GM23248 (cell line): ENCODE measurements at regions not wholly inside any gene's neighbourhood (a gene's known extent, or its start where the extent isn't known, plus 50 kb on each side); places are given as distances from the start of the nearest gene placed in this dataset.

Experiments used
- DNase-seq: peaks from one replicate; pipeline ENCODE4 v3.0.0-alpha.2; 2015
- H2AFZ ChIP-seq: fragments of 200-600 bp; sonication (generic); 2 replicates; pipeline ENCODE4 v1.6.1; 2016; ENCODE audit warnings: antibody characterized with exemption
- H3F3A ChIP-seq: fragments of 200-600 bp; sonication (generic); 2 replicates; pipeline ENCODE4 v1.6.1; 2016; ENCODE audit warnings: mild to moderate bottlenecking, antibody characterized with exemption, mixed run types; ENCODE audit not compliant: insufficient read depth
- H3K27ac ChIP-seq: fragments of 200-600 bp; sonication (generic); 2 replicates; pipeline ENCODE4 v1.5.1; 2016; ENCODE audit warnings: mild to moderate bottlenecking
- H3K27me3 ChIP-seq: fragments of 200-600 bp; sonication (generic); replicated peaks from 2 replicates; pipeline ENCODE4 v1.6.1; 2016; ENCODE audit warnings: mild to moderate bottlenecking; ENCODE audit not compliant: insufficient read depth
- H3K36me3 ChIP-seq: fragments of 200-600 bp; sonication (generic); 2 replicates; pipeline ENCODE4 v1.6.1; 2016; ENCODE audit warnings: low read depth, mild to moderate bottlenecking
- H3K4me1 ChIP-seq: fragments of 200-600 bp; sonication (generic); 2 replicates; pipeline ENCODE4 v1.6.1; 2016; ENCODE audit warnings: mild to moderate bottlenecking; ENCODE audit not compliant: insufficient read depth
- H3K4me2 ChIP-seq: fragments of 200-600 bp; sonication (generic); one replicate; pipeline ENCODE4 v1.6.1; 2016; ENCODE audit warnings: mild to moderate bottlenecking; ENCODE audit not compliant: unreplicated experiment
- H3K4me3 ChIP-seq: fragments of 200-600 bp; sonication (generic); 2 replicates; pipeline ENCODE4 v1.5.1; 2016; ENCODE audit warnings: mild to moderate bottlenecking
- H3K79me2 ChIP-seq: fragments of 200-600 bp; sonication (generic); 2 replicates; pipeline ENCODE4 v1.6.1; 2016; ENCODE audit warnings: mild to moderate bottlenecking; ENCODE audit not compliant: insufficient read depth
- H3K9ac ChIP-seq: fragments of 200-600 bp; sonication (generic); 2 replicates; pipeline ENCODE4 v1.6.1; 2016; ENCODE audit warnings: mild to moderate bottlenecking
- H3K9me2 ChIP-seq: fragments of 200-600 bp; sonication (generic); 2 replicates; pipeline ENCODE4 v1.6.1; 2016; ENCODE audit warnings: mixed run types, mild to moderate bottlenecking, moderate library complexity; ENCODE audit not compliant: insufficient read depth
- H3K9me3 ChIP-seq: fragments of 200-600 bp; sonication (generic); one replicate; pipeline ENCODE4 v1.6.1; 2017; ENCODE audit warnings: low read depth
- H4K20me1 ChIP-seq: fragments of 200-600 bp; sonication (generic); 2 replicates; pipeline ENCODE4 v1.6.0; 2016; ENCODE audit not compliant: insufficient read depth
- EZH2 ChIP-seq: fragments of 200-600 bp; sonication (generic); IDR thresholded peaks from 2 replicates; pipeline ENCODE4 v1.6.1; 2018; ENCODE audit warnings: antibody characterized with exemption, mild to moderate bottlenecking; ENCODE audit not compliant: insufficient read depth, poor library complexity, severe bottlenecking
- EZH2phosphoT487 ChIP-seq: fragments of 200-600 bp; sonication (generic); IDR thresholded peaks from 2 replicates; pipeline ENCODE4 v1.6.1; 2018; ENCODE audit warnings: antibody characterized with exemption, moderate library complexity, mild to moderate bottlenecking, low read depth; ENCODE audit not compliant: insufficient read depth
- WGBS, 2 experiments: methylation state at CpG; one replicate each; pipeline ENCODE4 v1.1.6; 2015 to 2017; ENCODE audit warnings: low lambda C conversion rate in 2 of 2, low coverage in 1 of 2; ENCODE audit errors: missing lambda C conversion rate in 2 of 2; 5-methylcytosine and 5-hydroxymethylcytosine counted together
- in situ Hi-C: fragments of 300-500 bp; cut with MboI; formaldehyde crosslinking; loops from 2 replicates; pipeline ENCODE4 v1.15.0; 2020

GRCh38 chr1:29691499-29691898, 455.2 kb downstream of the PTPRU start:
- H3K9ac ChIP-seq, result no peak overlapping the region
- in situ Hi-C loops, result loop anchor here (25.0 kb wide), 1 partner anchor 454 kb away; the partner anchor contains the start of genes MECR and PTPRU
- DNase-seq, result no peak

GRCh38 chr1:29690156-29690555, 453.8 kb downstream of the PTPRU start:
- Histone ChIP-seq H2AFZ (no peak overlapping the region), H3K4me1 (peaks cover 38% of the 10 kb centered on the region), H3K4me2 (no peak overlapping the region), H4K20me1 (no peaks in the 10 kb centered on the region), H3K27ac (no peak overlapping the region), H3F3A (peaks cover 20% of the 10 kb centered on the region), H3K9me2 (no peaks in the 10 kb centered on the region), H3K4me3 (no peak overlapping the region), H3K9me3 (no peaks in the 10 kb centered on the region), H3K36me3 (no peaks in the 10 kb centered on the region), H3K79me2 (no peaks in the 10 kb centered on the region), H3K27me3 (no peaks in the 10 kb centered on the region), H3K9ac (no peak overlapping the region)
- TF ChIP-seq EZH2 (no peak), EZH2phosphoT487 (no peak)
- 70 to 74% methylated on average over 9 of the region's 9 CpGs for WGBS, 2 experiments
- DNase-seq, result no peak
- in situ Hi-C loops, result loop anchor here (25.0 kb wide), 1 partner anchor 453 kb away; the partner anchor contains the start of genes MECR and PTPRU

More at GRCh38 chr1:29691499-29691898, 455.2 kb downstream of the PTPRU start:
- Histone ChIP-seq H4K20me1 (no peaks in the 10 kb centered on the region), H3K4me3 (no peak overlapping the region), H3K27me3 (no peaks in the 10 kb centered on the region), H3F3A (peaks cover 19% of the 10 kb centered on the region), H3K36me3 (no peaks in the 10 kb centered on the region), H3K4me2 (no peak overlapping the region), H3K9me2 (no peaks in the 10 kb centered on the region), H3K27ac (no peak overlapping the region), H3K9me3 (no peaks in the 10 kb centered on the region), H3K4me1 (peaks cover 27% of the 10 kb centered on the region), H2AFZ (no peak overlapping the region), H3K79me2 (no peaks in the 10 kb centered on the region)
- 84 to 90% methylated on average over 5 of the region's 5 CpGs for WGBS, 2 experiments
- no peak for TF ChIP-seq EZH2phosphoT487
- TF ChIP-seq EZH2, result no peak

- Histone ChIP-seq H3K4me1 (peaks cover 38% of the 10 kb centered on the region), H2AFZ (no peak overlapping the region), H3K36me3 (no peaks in the 10 kb centered on the region), H4K20me1 (no peaks in the 10 kb centered on the region), H3K27ac (no peak overlapping the region), H3K9me2 (no peaks in the 10 kb centered on the region), H3K9ac (no peak overlapping the region), H3K27me3 (no peaks in the 10 kb centered on the region), H3K9me3 (no peaks in the 10 kb centered on the region), H3K4me3 (no peak overlapping the region), H3K4me2 (no peak overlapping the region), H3K79me2 (no peaks in the 10 kb centered on the region), H3F3A (peaks cover 20% of the 10 kb centered on the region)
- in situ Hi-C loops, result loop anchor here (25.0 kb wide), 1 partner anchor 452 kb away; the partner anchor contains the start of genes MECR and PTPRU
- no peak for DNase-seq
- TF ChIP-seq EZH2phosphoT487 (no peak), EZH2 (no peak)
- 72 to 80% methylated on average over 9 to 12 of the region's 13 CpGs for WGBS, 2 experiments
Observed at GRCh38 chr1:29689372-29690030, 453.2 kb downstream of the PTPRU start.

- no peaks in the 10 kb centered on the region for H3K79me2 ChIP-seq
- H3K9ac ChIP-seq, result peak overlapping the region; percentile 66
- peak overlapping the region; percentile 71 for H3K4me2 ChIP-seq
- in situ Hi-C loops, result loop anchor here (25.0 kb wide), 1 partner anchor 451 kb away; the partner anchor contains the start of genes MECR and PTPRU
- WGBS, 2 experiments, result 36 to 42% methylated on average over 14 of the region's 14 CpGs
- peaks cover 38% of the 10 kb centered on the region for H3K4me1 ChIP-seq
- H3K36me3 ChIP-seq, result no peaks in the 10 kb centered on the region
- H3K4me3 ChIP-seq, result peak overlapping the region; percentile 49
- H3K9me3 ChIP-seq, result no peaks in the 10 kb centered on the region
- peak; percentile 90 for DNase-seq
- no peaks in the 10 kb centered on the region for H3K27me3 ChIP-seq
- no peaks in the 10 kb centered on the region for H4K20me1 ChIP-seq
- no peaks in the 10 kb centered on the region for H3K9me2 ChIP-seq
- H3K27ac ChIP-seq, result peak overlapping the region; percentile 88
- H3F3A ChIP-seq, result peaks cover 20% of the 10 kb centered on the region
- TF ChIP-seq EZH2 (no peak), EZH2phosphoT487 (no peak)
- H2AFZ ChIP-seq, result peak overlapping the region; percentile 67
Observed at GRCh38 chr1:29688471-29689365, 452.4 kb downstream of the PTPRU start.
